ENCODE measurements at regions not wholly inside any gene's neighbourhood (a gene's known extent, or its start where the extent isn't known, plus 50 kb on each side); places are given as distances from the start of the nearest gene placed in this dataset.

DNA sequence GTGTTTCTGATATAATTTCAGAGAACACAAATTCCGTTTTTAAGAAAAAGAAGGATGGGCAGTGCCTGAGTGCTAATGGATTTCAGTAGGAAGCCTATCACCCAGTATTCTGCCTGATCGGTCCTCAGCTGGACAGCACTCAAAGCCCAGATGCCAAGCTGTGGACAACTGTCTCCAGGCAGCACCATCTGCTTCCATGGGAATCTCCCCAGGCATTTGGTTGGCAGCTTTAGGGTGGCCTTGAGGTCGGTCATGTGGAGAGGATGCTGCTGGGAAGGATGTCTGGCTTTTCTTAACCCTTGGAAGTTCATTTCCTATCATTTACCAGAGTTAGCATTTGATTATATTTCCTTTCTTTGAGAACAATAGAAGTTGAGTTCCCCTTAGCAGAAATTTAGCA, 311.7 kb downstream of the TBC1D4 start (continued):
- TF ChIP-seq, protein P1, sequence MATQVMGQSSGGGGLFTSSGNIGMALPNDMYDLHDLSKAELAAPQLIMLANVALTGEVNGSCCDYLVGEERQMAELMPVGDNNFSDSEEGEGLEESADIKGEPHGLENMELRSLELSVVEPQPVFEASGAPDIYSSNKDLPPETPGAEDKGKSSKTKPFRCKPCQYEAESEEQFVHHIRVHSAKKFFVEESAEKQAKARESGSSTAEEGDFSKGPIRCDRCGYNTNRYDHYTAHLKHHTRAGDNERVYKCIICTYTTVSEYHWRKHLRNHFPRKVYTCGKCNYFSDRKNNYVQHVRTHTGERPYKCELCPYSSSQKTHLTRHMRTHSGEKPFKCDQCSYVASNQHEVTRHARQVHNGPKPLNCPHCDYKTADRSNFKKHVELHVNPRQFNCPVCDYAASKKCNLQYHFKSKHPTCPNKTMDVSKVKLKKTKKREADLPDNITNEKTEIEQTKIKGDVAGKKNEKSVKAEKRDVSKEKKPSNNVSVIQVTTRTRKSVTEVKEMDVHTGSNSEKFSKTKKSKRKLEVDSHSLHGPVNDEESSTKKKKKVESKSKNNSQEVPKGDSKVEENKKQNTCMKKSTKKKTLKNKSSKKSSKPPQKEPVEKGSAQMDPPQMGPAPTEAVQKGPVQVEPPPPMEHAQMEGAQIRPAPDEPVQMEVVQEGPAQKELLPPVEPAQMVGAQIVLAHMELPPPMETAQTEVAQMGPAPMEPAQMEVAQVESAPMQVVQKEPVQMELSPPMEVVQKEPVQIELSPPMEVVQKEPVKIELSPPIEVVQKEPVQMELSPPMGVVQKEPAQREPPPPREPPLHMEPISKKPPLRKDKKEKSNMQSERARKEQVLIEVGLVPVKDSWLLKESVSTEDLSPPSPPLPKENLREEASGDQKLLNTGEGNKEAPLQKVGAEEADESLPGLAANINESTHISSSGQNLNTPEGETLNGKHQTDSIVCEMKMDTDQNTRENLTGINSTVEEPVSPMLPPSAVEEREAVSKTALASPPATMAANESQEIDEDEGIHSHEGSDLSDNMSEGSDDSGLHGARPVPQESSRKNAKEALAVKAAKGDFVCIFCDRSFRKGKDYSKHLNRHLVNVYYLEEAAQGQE (IDR thresholded peaks at IDR 0.05; ENCODE audit: unreplicated experiment) = no peak
- TF ChIP-seq EZH2phosphoT487 (IDR thresholded peaks at IDR 0.05; ENCODE audit: unreplicated experiment) = no peak
- TF ChIP-seq EZH2 (IDR thresholded peaks at IDR 0.05; ENCODE audit: low read depth, unreplicated experiment) = no peak
- no peak for TF ChIP-seq NANOG (IDR thresholded peaks at IDR 0.05; ENCODE audit: borderline replicate concordance)
- TF ChIP-seq, protein P2, sequence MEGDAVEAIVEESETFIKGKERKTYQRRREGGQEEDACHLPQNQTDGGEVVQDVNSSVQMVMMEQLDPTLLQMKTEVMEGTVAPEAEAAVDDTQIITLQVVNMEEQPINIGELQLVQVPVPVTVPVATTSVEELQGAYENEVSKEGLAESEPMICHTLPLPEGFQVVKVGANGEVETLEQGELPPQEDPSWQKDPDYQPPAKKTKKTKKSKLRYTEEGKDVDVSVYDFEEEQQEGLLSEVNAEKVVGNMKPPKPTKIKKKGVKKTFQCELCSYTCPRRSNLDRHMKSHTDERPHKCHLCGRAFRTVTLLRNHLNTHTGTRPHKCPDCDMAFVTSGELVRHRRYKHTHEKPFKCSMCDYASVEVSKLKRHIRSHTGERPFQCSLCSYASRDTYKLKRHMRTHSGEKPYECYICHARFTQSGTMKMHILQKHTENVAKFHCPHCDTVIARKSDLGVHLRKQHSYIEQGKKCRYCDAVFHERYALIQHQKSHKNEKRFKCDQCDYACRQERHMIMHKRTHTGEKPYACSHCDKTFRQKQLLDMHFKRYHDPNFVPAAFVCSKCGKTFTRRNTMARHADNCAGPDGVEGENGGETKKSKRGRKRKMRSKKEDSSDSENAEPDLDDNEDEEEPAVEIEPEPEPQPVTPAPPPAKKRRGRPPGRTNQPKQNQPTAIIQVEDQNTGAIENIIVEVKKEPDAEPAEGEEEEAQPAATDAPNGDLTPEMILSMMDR (conservative IDR thresholded peaks at IDR 0.05; ENCODE audit: low read depth in 2 of 2) = no peak

DNA sequence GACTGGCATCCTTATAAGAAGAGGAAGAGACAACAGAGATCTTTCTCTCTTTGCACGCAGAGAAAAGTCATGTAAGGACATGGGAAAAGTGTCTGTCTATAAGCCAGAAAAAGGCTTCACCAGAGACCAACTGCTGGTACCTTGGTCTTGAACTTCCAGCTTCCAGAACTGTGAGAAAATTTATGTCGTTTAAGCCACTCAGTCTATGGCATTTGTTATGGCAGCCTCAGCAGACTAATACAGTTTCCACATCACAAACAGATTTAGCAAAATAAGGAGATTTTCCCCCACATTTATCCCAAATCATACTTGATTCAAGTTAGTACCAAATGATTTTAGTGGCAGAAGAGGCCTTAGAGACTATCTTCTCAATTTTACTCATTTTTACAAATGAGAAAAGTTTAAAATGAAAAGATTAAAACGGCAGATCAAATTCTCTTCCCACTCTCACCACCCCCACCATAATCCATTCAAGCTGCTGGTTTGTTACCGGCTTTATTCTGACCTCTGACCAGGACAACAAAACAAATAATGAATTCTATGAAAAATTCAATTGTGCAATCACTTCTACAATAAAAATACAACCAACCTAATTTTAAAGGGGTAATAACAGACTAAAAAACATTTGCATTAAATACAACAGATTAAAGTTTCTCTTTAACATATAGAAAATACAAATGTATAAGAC, 316.3 kb downstream of the TBC1D4 start:
- Mint-ChIP-seq H3K36me3 (ENCODE audit: low read depth) (no peaks in the 10 kb centered on the region), H3K4me3 (no peak overlapping the region), H3K9me3 (no peaks in the 10 kb centered on the region), H3K27me3 (ENCODE audit: insufficient read depth, low read depth, poor library complexity) (peaks cover 2% of the 10 kb centered on the region), H3K4me1 (peaks cover 17% of the 10 kb centered on the region), H3K27ac (no peak overlapping the region)
- Histone ChIP-seq H3K36me3 (ENCODE audit: insufficient read depth) (no peaks in the 10 kb centered on the region), H3K9me2 (ENCODE audit: insufficient read depth) (0 out of 2 replicates have a peak, but pooled peaks cover 2% of the 10 kb centered on the region), H3K4me1 (ENCODE audit: insufficient read depth) (0 out of 2 replicates have a peak, but pooled peaks cover 6% of the 10 kb centered on the region), H3F3A (replicated peaks; ENCODE audit: low read depth) (no peaks in the 10 kb centered on the region), H3K27me3 (ENCODE audit: insufficient read depth) (no peaks in the 10 kb centered on the region), H3K4me2 (no peak overlapping the region), H2AFZ (peak overlapping the region; percentile 14; the same call in 1 of the 2 replicates), H4K20me1 (replicated peaks; ENCODE audit: insufficient read depth) (no peaks in the 10 kb centered on the region), H3K4me3 (no peak overlapping the region), H3K27ac (ENCODE audit: low read depth) (no peak overlapping the region), H3K79me2 (replicated peaks; ENCODE audit: insufficient read depth) (no peaks in the 10 kb centered on the region)
- ATAC-seq = no peak
- DNase-seq (ENCODE audit: low spot score) = no peak
- no peak for TF ChIP-seq JUNB (IDR thresholded peaks at IDR 0.05; ENCODE audit: unreplicated experiment)
- TF ChIP-seq ZNF331 (CRISPR knock-in tag; IDR thresholded peaks at IDR 0.05; ENCODE audit: low read depth) = no peak
- TF ChIP-seq STAT1 (IDR thresholded peaks at IDR 0.05; ENCODE audit: unreplicated experiment) = no peak
- no peak for TF ChIP-seq ZNF114 (CRISPR knock-in tag; IDR thresholded peaks at IDR 0.05)
- TF ChIP-seq, protein P2 (conservative IDR thresholded peaks at IDR 0.05; ENCODE audit: low read depth in 2 of 2) = no peak
- TF ChIP-seq, protein P3, sequence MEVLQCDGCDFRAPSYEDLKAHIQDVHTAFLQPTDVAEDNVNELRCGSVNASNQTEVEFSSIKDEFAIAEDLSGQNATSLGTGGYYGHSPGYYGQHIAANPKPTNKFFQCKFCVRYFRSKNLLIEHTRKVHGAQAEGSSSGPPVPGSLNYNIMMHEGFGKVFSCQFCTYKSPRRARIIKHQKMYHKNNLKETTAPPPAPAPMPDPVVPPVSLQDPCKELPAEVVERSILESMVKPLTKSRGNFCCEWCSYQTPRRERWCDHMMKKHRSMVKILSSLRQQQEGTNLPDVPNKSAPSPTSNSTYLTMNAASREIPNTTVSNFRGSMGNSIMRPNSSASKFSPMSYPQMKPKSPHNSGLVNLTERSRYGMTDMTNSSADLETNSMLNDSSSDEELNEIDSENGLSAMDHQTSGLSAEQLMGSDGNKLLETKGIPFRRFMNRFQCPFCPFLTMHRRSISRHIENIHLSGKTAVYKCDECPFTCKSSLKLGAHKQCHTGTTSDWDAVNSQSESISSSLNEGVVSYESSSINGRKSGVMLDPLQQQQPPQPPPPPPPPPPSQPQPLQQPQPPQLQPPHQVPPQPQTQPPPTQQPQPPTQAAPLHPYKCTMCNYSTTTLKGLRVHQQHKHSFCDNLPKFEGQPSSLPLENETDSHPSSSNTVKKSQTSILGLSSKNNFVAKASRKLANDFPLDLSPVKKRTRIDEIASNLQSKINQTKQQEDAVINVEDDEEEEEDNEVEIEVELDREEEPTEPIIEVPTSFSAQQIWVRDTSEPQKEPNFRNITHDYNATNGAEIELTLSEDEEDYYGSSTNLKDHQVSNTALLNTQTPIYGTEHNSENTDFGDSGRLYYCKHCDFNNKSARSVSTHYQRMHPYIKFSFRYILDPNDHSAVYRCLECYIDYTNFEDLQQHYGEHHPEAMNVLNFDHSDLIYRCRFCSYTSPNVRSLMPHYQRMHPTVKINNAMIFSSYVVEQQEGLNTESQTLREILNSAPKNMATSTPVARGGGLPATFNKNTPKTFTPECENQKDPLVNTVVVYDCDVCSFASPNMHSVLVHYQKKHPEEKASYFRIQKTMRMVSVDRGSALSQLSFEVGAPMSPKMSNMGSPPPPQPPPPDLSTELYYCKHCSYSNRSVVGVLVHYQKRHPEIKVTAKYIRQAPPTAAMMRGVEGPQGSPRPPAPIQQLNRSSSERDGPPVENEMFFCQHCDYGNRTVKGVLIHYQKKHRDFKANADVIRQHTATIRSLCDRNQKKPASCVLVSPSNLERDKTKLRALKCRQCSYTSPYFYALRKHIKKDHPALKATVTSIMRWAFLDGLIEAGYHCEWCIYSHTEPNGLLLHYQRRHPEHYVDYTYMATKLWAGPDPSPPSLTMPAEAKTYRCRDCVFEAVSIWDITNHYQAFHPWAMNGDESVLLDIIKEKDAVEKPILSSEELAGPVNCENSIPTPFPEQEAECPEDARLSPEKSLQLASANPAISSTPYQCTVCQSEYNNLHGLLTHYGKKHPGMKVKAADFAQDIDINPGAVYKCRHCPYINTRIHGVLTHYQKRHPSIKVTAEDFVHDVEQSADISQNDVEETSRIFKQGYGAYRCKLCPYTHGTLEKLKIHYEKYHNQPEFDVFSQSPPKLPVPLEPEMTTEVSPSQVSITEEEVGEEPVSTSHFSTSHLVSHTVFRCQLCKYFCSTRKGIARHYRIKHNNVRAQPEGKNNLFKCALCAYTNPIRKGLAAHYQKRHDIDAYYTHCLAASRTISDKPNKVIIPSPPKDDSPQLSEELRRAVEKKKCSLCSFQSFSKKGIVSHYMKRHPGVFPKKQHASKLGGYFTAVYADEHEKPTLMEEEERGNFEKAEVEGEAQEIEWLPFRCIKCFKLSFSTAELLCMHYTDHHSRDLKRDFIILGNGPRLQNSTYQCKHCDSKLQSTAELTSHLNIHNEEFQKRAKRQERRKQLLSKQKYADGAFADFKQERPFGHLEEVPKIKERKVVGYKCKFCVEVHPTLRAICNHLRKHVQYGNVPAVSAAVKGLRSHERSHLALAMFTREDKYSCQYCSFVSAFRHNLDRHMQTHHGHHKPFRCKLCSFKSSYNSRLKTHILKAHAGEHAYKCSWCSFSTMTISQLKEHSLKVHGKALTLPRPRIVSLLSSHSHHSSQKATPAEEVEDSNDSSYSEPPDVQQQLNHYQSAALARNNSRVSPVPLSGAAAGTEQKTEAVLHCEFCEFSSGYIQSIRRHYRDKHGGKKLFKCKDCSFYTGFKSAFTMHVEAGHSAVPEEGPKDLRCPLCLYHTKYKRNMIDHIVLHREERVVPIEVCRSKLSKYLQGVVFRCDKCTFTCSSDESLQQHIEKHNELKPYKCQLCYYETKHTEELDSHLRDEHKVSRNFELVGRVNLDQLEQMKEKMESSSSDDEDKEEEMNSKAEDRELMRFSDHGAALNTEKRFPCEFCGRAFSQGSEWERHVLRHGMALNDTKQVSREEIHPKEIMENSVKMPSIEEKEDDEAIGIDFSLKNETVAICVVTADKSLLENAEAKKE (CRISPR knock-in tag; IDR thresholded peaks at IDR 0.05) = no peak
- no peak for TF ChIP-seq POLR2AphosphoS5 (IDR thresholded peaks at IDR 0.05; ENCODE audit: low read depth)
